HCEC 1CT (cell line): ENCODE measurements at regions not wholly inside any gene's neighbourhood (a gene's known extent, or its start where the extent isn't known, plus 50 kb on each side); places are given as distances from the start of the nearest gene placed in this dataset.

Experiments used
- DNase-seq: peaks from one replicate; pipeline ENCODE4 v3.0.0-alpha.2; 2017

DNA sequence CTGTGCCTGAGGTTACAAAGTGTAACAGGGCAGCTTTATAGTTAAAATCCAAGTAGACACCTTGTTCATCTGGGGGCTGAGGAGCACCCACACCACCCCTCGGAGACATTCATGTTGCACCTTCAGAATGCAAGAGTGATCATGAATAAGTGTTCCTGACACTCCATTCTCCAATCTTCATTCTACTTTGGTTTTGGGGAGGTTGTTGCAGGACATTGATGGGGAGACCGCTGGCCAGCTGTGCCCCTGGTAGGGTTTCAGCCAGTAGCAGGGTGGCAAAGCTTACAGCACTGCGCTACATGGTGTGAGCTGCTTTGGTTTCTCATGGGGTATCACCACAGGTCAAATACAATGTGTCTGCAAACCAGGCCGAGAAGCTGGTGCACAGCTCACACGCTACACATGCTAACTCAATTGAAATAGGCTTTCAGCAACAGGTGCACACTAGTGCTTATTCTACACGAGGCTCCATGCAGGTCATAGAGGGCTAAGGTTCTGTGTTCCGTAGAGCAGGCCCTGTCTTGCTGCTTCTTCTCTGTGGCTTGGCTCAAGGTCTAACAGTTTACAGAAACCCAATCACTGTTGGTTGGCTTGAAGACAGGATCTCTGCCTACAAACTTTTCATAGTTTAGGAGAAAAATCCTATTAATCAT lies 317.4 kb upstream of the ZNF32 start:
- DNase-seq, result no peak

DNA sequence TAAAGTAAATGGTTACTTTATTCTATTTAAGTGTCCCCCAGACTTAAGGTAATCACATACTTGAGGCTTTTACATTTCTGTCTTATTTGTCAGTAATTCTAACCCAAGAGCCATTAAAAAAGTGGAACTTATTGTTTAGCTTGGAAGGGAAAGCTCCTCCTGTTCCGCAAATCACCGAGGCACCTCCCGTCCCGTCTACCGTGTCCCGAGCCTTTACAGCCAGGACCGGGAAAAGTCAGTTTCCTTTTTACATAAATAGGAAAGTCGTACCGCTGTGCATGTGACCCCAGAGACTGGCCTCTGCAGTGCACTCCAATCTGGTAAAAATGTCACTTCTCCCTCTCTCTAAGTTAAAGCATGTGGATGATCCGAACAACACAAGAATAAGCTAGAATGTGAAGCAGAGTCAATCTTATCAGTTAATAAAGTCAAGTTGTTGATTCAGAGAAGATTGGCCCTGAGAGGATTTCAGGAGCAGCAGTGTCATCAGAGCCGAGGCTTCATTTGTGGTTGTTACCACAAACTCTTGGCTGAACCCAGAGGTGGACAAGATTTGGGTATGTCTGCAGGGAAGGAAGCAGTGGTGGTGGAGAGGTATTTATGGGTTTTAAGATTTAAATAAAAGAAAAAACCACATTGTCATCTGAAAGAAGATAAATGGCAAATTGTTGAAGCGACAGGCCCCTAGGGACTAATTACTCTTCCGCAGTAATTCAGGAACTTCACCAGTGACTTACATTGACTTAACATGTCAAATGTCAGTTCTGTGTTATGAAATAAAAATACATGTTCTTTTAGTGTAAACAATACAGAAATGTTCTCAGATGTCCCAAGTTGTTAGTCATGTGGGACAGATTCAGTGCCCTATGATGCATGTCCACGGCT lies 316.6 kb upstream of the ZNF32 start:
- peak; percentile 12 for DNase-seq

DNA sequence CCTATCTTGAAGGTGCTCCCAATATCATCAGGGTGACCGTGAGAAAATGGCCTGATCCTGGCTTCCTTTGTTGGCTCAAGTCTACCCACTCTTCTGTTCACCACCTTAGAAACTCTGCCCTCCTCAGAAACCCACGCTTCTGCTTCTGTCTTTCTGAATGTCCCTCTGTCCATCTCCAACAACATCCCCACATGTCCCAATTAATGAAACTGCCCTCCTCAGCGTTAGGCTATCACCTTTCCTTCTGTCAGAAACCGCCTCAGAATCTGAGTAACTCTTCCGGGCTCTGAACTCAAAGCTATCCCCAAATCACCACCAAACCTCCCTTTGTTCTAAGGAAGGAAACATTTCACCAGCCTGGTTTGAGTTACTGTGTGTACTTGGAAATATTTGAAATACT lies 315.8 kb upstream of the ZNF32 start:
- no peak for DNase-seq

DNA sequence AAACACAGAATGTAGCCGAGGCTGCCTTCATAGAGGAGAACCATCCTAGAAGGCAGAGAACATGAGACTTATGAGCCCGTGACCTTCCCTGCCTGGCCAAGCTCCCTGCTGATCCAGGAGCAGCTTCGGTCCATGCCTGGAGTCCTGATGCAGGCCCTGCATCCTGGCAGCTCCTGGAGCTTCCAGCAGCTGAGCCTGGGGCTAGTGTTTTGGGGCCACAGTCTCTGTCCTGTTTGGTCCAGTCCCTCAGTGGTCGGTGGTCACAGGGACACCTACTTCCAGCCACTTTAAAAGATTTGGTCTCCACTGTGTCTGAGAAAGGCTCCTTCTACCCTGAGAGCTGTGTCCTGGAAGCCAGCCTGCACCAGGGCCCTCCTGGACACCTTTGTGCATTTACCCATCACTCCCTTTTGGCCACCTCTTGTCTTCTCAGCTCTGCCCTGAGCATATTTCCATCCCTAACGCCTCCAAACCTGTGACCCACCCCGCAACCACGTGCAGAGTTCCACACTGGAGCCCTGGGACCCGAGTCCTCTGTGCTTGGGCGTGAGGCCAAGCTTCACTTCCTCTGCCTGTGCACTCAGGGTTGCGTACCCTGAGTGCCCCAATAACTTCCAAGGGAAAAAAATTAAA lies 315.2 kb upstream of the ZNF32 start:
- DNase-seq, result no peak

- no peak for DNase-seq
Measured at GRCh38 chr10:43963379-43963778, 314.7 kb upstream of the ZNF32 start.

GRCh38 chr10:43962346-43963191 lies 313.9 kb upstream of the ZNF32 start:
- DNase-seq, result peak; percentile 61

DNA sequence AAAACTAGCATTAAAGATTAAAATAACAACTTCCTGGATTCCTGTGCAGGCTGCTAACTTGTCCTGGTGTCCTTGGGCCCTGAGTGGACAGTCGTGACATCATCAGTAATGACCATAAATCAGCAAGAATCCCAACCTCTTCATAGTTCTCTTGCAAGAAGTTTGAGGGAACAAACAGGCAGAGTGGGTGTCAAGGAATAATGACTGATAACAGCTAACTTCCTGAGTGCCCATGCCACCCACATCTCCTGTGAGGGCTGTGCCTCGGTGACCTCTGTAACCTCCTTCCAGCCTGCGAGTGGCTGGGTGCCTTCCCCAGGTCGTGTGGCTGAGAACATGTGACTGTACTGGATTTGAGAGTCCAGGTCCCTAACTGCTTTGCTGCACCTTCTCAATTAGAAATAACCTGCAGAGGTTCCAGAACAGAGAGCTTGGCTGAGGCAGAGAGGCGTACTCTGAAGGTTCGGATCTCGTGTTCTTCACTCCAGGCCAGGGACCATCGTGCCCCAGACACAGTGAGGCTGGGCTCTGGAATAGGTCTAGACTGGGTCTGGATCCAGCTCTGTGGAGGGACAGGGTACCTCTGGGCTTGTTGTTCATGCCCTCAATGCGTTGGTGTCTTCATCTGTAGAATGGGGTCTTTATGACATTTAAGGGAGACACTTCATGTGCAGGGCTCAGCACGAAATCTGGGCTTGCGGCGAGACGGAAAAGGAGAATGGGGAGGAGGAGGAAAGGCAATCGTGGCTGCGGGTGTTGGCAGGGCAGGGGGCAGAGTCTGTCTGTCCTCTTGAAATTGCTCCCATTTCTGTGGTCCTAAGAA lies 313.1 kb upstream of the ZNF32 start:
- no peak for DNase-seq

DNA sequence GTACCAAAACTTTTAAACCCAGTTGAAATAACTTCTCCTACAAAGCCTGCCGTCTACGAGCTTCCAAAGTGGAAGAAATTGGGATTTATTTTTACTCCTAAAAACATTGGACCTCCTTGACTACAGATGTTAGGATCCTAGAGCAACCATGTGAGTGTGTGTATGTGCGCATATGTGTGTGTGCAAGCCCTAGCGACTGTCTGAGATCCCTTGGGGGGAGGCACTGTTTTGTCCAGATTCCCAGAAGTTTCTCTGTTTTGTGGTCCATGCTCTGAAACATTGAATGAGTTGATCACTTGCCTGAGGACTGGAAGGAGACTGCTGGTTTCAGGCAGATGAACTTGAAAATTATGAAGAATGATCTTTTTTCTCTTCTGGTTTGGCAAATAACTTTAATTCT lies 312.3 kb upstream of the ZNF32 start:
- no peak for DNase-seq

GRCh38 chr10:43960477-43960876 lies 311.8 kb upstream of the ZNF32 start:
- DNase-seq, result no peak

DNA sequence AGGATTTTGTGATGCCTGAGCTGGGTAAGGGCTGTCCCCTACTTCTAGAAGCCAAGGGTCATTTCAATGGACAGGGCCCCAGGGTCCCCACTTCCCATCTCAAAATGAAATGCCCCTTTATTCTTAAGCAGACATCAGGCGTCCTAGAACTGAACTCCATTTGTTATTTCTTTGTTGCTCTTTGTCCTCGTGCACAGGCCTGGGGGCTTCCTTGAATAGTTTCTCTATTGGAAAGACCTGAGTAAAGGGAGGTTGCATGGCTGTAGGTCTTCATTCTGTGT lies 311.4 kb upstream of the ZNF32 start:
- no peak for DNase-seq

DNA sequence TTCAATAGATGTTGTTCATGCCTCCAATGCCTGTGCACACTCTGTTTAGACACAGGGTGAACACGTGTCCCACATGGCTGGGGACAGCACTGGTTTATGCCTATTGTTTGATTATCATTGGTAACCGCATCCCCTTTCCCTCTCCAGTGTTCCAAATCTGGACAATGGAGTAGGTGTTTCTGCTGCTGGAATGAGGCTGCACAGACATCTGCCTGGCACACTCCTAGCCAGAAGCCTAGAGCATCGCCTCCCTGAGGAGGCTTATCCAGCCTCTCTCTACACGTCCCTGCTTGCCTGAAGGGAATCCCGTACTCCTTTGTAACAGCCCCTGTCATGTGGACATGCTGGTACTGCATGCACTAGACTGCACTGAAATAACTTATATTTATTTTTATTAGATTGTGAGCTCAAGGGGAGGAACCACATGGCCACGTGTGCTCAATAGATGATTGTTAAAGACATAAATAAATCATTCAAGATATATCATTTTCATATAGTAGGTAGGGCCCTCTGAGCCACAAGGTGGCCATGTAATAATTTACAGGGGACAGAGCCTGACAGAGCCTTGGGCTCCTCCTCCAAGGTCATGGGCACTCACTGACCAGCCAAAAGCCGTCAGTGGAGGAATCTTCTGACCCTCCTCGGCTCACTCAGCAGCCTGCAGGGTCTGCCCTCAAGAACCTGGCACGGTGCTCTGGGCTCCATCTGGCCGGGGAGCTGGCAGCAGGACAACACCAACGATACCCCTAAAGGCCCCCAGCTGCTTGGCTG lies 310.9 kb upstream of the ZNF32 start:
- no peak for DNase-seq

DNA sequence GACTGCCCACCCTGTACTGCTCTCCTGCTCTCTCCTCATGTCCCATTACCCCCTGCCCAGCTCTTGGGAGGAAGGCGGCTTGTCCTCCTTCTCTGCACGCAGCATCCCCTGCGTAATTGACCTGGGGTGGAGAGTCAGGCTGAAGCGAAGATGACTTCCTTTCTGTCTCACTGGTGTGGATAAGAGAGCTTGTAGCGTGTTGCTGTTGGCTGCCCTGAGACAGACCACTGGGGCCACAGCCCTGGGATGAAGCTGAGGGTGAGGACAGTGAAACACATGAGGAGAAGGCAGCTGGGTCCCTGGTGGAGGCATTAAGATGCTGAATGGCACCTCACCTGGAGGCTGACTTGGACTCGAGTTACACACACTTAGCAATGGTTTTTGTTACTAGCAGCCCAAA lies 310.3 kb upstream of the ZNF32 start:
- no peak for DNase-seq

GRCh38 chr10:43958071-43958432 lies 309.4 kb upstream of the ZNF32 start:
- DNase-seq, result no peak

GRCh38 chr10:43957267-43958070 lies 308.8 kb upstream of the ZNF32 start:
- no peak for DNase-seq

DNA sequence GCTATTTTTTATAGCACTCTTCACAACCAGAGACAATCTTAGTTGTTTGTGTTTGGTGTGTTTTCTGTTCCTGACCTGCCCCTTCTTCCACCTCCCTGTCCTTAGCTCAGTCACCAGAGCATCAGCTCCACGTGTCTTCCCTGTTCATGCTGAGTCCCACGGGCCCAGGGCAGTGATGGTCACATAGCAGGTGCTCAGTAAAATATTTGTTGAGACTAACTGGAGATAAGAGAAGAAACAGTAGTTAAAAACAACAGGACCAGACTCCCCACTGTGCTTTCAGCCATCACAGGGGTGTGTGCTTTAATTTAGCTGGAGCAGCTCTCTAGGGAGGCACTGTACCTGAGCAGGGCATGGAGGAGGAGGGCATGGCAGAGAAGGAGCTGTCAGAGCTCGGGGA lies 307.3 kb upstream of the ZNF32 start:
- DNase-seq, result no peak

DNA sequence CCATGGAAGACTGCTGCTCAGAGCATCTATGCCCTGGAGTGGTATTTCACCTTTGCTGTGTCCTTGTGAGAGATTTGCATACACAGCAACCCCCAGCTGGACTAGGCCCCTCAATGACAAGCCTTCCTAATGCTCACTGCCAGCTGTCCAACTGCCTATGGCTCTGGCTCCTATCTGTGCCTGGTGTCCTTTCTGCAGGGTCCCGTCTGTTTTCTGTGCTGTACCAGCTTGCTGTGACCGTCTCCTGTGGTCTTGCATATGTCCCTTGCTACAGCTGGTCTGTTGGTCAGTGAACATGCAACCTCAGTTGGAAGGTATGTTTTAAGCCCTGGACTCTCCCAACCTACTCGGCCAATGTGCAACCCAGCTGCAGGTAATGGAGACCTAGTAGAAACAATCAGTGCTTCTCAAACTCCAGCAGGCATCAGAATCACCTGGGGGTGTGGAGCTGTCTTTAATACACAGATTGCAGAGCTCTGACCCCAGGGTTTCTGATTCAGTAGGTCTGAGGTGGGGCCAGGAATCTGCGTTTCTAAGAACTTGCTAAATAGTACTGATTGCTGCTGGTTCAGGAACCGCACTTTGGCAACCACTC lies 306.4 kb upstream of the ZNF32 start:
- DNase-seq, result no peak

GRCh38 chr10:43953672-43954071 lies 305.0 kb upstream of the ZNF32 start:
- no peak for DNase-seq

GRCh38 chr10:43952760-43953159 lies 304.1 kb upstream of the ZNF32 start:
- DNase-seq, result no peak

DNA sequence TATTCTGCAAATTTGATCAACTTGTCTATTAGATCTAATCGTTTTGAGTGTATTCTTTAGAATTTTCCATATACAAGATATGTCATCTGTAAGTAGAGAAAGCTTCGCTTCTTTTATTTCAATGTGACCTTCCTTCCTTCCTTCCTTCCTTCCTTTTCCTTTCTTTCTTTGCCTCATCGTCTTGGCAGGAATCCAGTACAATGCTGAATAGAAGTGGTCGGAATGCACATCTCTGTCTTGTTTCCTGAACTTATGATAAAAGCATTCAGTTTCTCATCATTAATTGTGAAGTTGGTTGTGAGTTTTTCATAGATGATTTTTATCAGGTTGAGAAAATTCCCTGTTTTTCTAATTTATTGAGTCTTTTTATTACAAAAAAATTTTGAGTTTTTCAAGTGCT lies 300.7 kb upstream of the ZNF32 start:
- no peak for DNase-seq

DNA sequence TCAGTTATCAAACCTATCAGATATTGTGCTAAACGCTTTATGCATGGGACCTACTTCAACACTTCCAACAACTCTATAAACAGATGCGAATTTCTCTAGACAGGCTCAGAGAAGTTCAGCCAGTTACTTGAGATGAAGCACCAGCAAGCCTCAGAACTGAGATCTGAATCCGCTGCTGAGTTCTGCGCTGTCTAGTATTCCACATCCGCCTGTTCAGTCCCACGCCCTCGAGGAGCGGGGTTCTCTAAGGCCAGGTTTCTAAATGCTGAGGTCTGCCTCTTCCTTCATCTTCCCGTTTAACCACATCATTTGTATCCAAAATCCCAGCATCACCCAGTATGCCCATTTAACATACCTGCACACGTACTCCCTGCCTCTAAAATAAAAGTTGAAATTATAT lies 297.8 kb upstream of the ZNF32 start:
- no peak for DNase-seq
